ENCODE measurements at regions not wholly inside any gene's neighbourhood (a gene's known extent, or its start where the extent isn't known, plus 50 kb on each side); places are given as distances from the start of the nearest gene placed in this dataset.

- BruUV-seq (replicated peaks): no TSS peak
- no peaks in the 10 kb centered on the region for H3K36me3 Mint-ChIP-seq (ENCODE audit: insufficient read depth, unreplicated experiment)
- H3K9me3 Mint-ChIP-seq (ENCODE audit: low read depth, unreplicated experiment): no peaks in the 10 kb centered on the region
- H3K27me3 Mint-ChIP-seq (ENCODE audit: unreplicated experiment): no peaks in the 10 kb centered on the region
- H3K4me3 Mint-ChIP-seq (ENCODE audit: low read depth, unreplicated experiment): no peak overlapping the region
- no peak overlapping the region for H3K27ac Mint-ChIP-seq (ENCODE audit: unreplicated experiment)
- no peak for DNase-seq
- H3K4me1 Mint-ChIP-seq (ENCODE audit: low read depth, unreplicated experiment): peaks cover 42% of the 10 kb centered on the region
- intact Hi-C loops (cut with micrococcal nuclease; ENCODE audit: unreplicated experiment): loop anchor here (5.0 kb wide), 2 partner anchors 57 to 228 kb away; partner anchors contain the start of gene IGFBP3
- TF ChIP-seq CTCF (IDR thresholded peaks at IDR 0.05; ENCODE audit: unreplicated experiment): no peak
- CTCF ChIA-PET: no interaction called here
Measured at GRCh38 chr7:46150721-46151120, 229.6 kb upstream of the IGFBP3 start.

DNA sequence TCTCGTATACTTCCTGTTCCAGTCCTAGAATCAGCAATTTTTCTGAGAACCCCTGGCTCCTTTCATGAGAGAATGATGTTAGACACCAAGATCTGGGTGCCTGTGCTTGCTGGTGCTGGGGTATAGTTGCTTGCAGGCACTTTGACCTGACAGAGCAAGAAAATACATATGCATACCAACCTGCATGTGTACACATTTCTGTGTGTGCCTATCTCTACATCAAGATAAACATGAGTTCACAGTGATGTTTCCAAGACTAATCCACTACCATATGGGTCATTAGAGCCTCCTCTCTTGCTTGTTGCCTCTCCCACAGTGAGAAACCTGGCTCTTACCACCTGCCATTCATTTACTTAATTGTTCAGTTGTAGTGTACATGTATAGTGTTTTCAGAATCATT lies 229.1 kb upstream of the IGFBP3 start:
- no peaks in the 10 kb centered on the region for H3K27me3 Mint-ChIP-seq (ENCODE audit: unreplicated experiment)
- no peak overlapping the region for H3K4me3 Mint-ChIP-seq (ENCODE audit: low read depth, unreplicated experiment)
- H3K27ac Mint-ChIP-seq (ENCODE audit: unreplicated experiment): no peak overlapping the region
- BruUV-seq (replicated peaks): no TSS peak
- no peak for TF ChIP-seq CTCF (IDR thresholded peaks at IDR 0.05; ENCODE audit: unreplicated experiment)
- no peaks in the 10 kb centered on the region for H3K9me3 Mint-ChIP-seq (ENCODE audit: low read depth, unreplicated experiment)
- no peak for DNase-seq
- intact Hi-C loops (cut with micrococcal nuclease; ENCODE audit: unreplicated experiment): loop anchor here (5.0 kb wide), 2 partner anchors 57 to 228 kb away; partner anchors contain the start of gene IGFBP3
- H3K4me1 Mint-ChIP-seq (ENCODE audit: low read depth, unreplicated experiment): peaks cover 45% of the 10 kb centered on the region
- CTCF ChIA-PET: no interaction called here
- no peaks in the 10 kb centered on the region for H3K36me3 Mint-ChIP-seq (ENCODE audit: insufficient read depth, unreplicated experiment)

DNA sequence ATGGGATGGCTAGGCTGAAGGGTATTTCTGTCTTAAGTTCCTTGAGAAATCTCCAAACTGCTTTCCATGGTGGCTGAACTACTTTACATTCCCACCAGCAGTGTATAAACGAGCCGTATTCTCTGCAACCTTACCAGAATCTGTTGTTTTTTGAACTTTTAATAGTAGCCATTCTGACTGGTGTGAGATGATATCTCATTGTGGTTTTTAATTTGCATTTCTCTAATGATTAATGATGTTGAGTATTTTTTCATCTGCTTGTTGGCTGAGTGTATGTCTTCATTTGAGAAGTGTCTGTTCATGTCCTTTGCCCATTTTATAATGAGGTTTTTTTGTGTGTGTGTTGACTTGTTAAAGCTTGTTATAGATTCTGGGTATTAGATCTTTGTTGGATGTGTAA lies 226.8 kb upstream of the IGFBP3 start:
- CTCF ChIA-PET: no interaction called here
- intact Hi-C loops (cut with micrococcal nuclease; ENCODE audit: unreplicated experiment): loop anchor here (5.0 kb wide), 1 partner anchor 204 kb away; no protein-coding TSS in a partner anchor
- Mint-ChIP-seq H3K9me3 (ENCODE audit: low read depth, unreplicated experiment) (no peaks in the 10 kb centered on the region), H3K4me1 (ENCODE audit: low read depth, unreplicated experiment) (peaks cover 45% of the 10 kb centered on the region), H3K36me3 (ENCODE audit: insufficient read depth, unreplicated experiment) (no peaks in the 10 kb centered on the region), H3K4me3 (ENCODE audit: low read depth, unreplicated experiment) (no peak overlapping the region), H3K27ac (ENCODE audit: unreplicated experiment) (no peak overlapping the region), H3K27me3 (ENCODE audit: unreplicated experiment) (no peaks in the 10 kb centered on the region)
- no peak for DNase-seq
- no peak for TF ChIP-seq CTCF (IDR thresholded peaks at IDR 0.05; ENCODE audit: unreplicated experiment)
- BruUV-seq (replicated peaks): no TSS peak

DNA sequence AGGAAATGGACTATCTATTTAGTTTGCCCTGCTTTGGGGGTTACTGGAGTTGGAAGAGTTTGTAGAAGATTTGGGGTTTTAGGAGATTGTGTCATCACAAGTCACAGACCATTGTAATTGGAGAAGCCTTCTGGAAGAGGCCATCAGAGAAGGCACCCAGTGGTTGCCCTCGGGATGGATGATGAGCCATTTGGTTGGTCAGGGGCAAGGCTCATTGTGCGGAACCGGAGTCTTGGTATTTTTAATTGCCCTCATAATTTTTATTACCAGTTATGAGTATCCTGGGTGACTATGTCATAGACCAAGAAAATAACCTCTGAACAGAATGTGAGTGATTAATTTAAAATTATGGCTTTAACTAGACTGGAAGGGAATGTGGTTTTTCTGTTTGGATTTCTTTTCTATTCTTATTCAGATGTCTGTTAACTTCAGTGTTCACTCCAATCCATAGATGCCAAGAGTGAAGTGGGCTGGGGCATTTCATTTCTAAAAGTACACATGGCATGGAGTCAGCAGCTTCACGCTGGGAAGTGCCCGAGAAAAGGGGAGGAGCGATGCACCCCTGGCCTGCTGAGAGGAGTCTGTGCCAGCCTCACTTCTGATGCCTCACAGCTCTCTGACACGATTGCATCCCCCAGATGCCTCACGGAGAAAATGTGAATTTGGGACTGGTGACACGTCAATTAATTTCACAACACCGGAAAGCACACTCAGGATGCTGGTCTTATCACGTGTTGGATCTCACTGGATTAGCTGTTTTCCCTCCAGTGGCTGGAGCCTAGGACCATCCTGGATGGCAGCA lies 225.6 kb upstream of the IGFBP3 start:
- DNase-seq: no peak
- H3K4me3 Mint-ChIP-seq (ENCODE audit: low read depth, unreplicated experiment): no peak overlapping the region
- BruUV-seq (replicated peaks): no TSS peak
- H3K27me3 Mint-ChIP-seq (ENCODE audit: unreplicated experiment): no peaks in the 10 kb centered on the region
- no peaks in the 10 kb centered on the region for H3K9me3 Mint-ChIP-seq (ENCODE audit: low read depth, unreplicated experiment)
- H3K36me3 Mint-ChIP-seq (ENCODE audit: insufficient read depth, unreplicated experiment): no peaks in the 10 kb centered on the region
- H3K4me1 Mint-ChIP-seq (ENCODE audit: low read depth, unreplicated experiment): peaks cover 38% of the 10 kb centered on the region
- CTCF ChIA-PET: interaction anchor here (0.7 kb wide), 1 partner anchor 32 kb away, joined by 3 read pairs; no protein-coding TSS in a partner anchor
- peak overlapping the region; percentile 73 for H3K27ac Mint-ChIP-seq (ENCODE audit: unreplicated experiment)
- TF ChIP-seq CTCF (IDR thresholded peaks at IDR 0.05; ENCODE audit: unreplicated experiment): no peak
- intact Hi-C loops (cut with micrococcal nuclease; ENCODE audit: unreplicated experiment): loop anchor here (5.0 kb wide), 1 partner anchor 206 kb away; no protein-coding TSS in a partner anchor

All from Calu3 (cell line).